ENCODE measurements at regions not wholly inside any gene's neighbourhood (a gene's known extent, or its start where the extent isn't known, plus 50 kb on each side); places are given as distances from the start of the nearest gene placed in this dataset.
A peak's percentile ranks its signal among the peaks of the same experiment; 100 is the strongest.

DNA sequence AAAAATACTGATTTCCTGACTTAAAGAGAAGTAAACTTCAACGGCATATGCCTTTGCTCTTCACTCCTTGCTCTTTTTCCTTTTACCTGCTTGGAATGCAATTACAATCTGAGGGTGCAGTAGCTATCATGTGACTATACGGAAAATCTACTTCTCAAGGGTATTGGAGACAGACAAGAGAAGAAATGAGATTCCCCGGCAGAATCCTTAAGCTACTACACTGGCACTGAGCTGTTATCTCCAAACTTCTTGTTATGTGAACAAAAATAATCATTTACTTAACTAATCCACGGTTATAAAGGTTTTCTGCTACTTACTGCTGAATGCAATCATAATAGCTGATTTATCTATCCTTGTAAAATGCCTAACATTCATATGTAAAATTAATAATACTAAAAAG lies 118.0 kb upstream of the IFNG-AS1 start:
- intact Hi-C loops (cut with DNase I), result no loop called here
- Histone ChIP-seq H3K4me3 (no peak overlapping the region), H3K9me3 (no peaks in the 10 kb centered on the region), H3K27me3 (no peaks in the 10 kb centered on the region), H3K27ac (no peak overlapping the region), H3K4me1 (no peaks in the 10 kb centered on the region), H3K36me3 (no peaks in the 10 kb centered on the region)
- TF ChIP-seq, protein P1, sequence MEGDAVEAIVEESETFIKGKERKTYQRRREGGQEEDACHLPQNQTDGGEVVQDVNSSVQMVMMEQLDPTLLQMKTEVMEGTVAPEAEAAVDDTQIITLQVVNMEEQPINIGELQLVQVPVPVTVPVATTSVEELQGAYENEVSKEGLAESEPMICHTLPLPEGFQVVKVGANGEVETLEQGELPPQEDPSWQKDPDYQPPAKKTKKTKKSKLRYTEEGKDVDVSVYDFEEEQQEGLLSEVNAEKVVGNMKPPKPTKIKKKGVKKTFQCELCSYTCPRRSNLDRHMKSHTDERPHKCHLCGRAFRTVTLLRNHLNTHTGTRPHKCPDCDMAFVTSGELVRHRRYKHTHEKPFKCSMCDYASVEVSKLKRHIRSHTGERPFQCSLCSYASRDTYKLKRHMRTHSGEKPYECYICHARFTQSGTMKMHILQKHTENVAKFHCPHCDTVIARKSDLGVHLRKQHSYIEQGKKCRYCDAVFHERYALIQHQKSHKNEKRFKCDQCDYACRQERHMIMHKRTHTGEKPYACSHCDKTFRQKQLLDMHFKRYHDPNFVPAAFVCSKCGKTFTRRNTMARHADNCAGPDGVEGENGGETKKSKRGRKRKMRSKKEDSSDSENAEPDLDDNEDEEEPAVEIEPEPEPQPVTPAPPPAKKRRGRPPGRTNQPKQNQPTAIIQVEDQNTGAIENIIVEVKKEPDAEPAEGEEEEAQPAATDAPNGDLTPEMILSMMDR (IDR thresholded peaks at IDR 0.05), result no peak
- DNase-seq, result no peak
- ATAC-seq, result no peak

- intact Hi-C loops (cut with DNase I), result no loop called here
- Histone ChIP-seq H3K4me1 (no peaks in the 10 kb centered on the region), H3K27ac (no peak overlapping the region), H3K9me3 (no peaks in the 10 kb centered on the region), H3K27me3 (no peaks in the 10 kb centered on the region), H3K36me3 (no peaks in the 10 kb centered on the region), H3K4me3 (no peak overlapping the region)
- DNase-seq (no peak), ATAC-seq (no peak)
- TF ChIP-seq, protein P1 (IDR thresholded peaks at IDR 0.05), result no peak
Observed at GRCh38 chr12:67873355-67873754, 115.9 kb upstream of the IFNG-AS1 start.

DNA sequence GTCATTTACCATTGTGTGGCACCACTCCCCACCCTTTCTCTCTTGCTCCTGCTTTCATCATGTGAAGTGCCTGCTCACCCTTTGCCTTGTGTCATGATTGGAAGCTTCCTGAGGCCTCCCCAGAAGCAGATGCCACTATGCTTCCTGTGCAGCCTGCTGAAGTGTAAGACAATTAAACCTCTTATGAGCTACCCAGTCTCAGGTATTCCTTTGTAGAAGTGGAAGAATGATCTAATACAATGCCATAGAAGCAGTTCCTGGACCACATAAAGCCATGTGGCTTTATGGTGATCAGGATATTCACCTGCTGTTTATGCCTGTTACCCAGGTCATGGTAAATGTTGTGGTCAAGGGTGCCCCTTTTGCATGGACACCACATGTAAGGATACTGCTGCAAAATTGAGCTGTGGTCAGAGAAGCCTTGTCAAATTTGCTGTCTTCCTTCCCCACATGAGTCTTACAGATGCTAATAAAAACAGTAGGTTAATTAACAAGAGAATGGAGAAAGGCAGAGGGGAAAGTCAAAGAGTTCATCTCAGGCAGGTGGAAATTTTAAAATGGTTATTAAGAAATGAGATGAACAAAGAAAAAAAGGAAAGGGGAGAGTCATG lies 112.8 kb upstream of the IFNG-AS1 start:
- intact Hi-C loops (cut with DNase I), result no loop called here
- no peak for DNase-seq
- ATAC-seq, result no peak
- TF ChIP-seq, protein P1 (IDR thresholded peaks at IDR 0.05), result no peak
- H3K9me3 ChIP-seq, result no peaks in the 10 kb centered on the region
- no peaks in the 10 kb centered on the region for H3K27me3 ChIP-seq
- H3K4me1 ChIP-seq, result no peaks in the 10 kb centered on the region
- no peak overlapping the region for H3K27ac ChIP-seq
- H3K36me3 ChIP-seq, result no peaks in the 10 kb centered on the region
- no peak overlapping the region for H3K4me3 ChIP-seq

DNA sequence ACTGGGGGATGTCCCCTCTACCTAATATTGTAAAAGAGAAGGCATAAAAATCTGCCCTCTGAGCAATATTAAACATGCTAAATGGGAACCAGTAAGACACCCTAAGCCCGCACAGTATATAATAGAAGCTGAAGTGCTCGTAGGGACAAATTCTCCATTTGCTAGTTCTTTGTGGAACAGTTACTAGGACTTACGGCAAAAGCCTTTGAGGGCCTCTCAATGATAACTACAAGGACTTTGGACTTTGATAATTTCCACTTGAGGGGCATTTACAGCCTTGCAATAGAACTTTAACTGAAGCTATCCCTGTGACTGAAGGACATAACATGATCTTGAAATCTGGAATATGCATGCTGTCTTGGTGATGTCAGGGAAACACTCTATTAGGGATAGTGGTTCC lies 111.5 kb upstream of the IFNG-AS1 start:
- no peak overlapping the region for H3K27ac ChIP-seq
- no peaks in the 10 kb centered on the region for H3K36me3 ChIP-seq
- no peaks in the 10 kb centered on the region for H3K27me3 ChIP-seq
- TF ChIP-seq, protein P1 (IDR thresholded peaks at IDR 0.05), result no peak
- H3K4me3 ChIP-seq, result no peak overlapping the region
- no peaks in the 10 kb centered on the region for H3K9me3 ChIP-seq
- no peaks in the 10 kb centered on the region for H3K4me1 ChIP-seq
- DNase-seq (peak in 1 of 4 donors; percentile 14), ATAC-seq (peak; percentile 87)
- intact Hi-C loops (cut with DNase I), result no loop called here

DNA sequence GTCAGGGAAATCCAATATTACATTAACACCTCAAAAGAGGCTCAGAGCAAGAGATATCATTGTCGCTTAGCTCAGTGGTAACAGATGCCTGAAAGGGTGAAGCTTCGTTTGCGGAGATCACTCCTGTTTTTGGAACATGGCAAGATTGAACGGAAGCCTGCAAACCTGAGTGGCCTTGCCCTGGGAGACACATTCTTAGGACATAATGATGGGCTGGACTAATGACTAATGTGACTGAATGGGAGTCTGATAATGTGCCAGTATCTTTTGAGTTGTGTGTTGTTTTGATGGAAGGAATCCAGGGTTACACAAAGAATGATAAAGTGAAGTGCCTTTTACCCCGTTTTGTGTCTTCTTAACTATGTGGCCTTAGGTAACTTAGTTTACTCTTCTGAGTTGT lies 109.3 kb upstream of the IFNG-AS1 start:
- TF ChIP-seq, protein P1 (IDR thresholded peaks at IDR 0.05), result no peak
- Histone ChIP-seq H3K4me3 (no peak overlapping the region), H3K27me3 (no peaks in the 10 kb centered on the region), H3K27ac (no peak overlapping the region), H3K4me1 (no peaks in the 10 kb centered on the region), H3K9me3 (no peaks in the 10 kb centered on the region), H3K36me3 (no peaks in the 10 kb centered on the region)
- intact Hi-C loops (cut with DNase I), result no loop called here
- DNase-seq (no peak), ATAC-seq (no peak)

Measured in left lung (tissue), 4 donors.